Naive thymus-derived CD4-positive, alpha-beta T cell (primary cell): ENCODE measurements at regions not wholly inside any gene's neighbourhood (a gene's known extent, or its start where the extent isn't known, plus 50 kb on each side); places are given as distances from the start of the nearest gene placed in this dataset.

Source experiments
- ATAC-seq: fragments of 150-1000 bp; cut with Tn5 transposase; 2 replicates; pipeline ENCODE4 v1.10.0; 2021; ENCODE audit warnings: mild to moderate bottlenecking, moderate library complexity
- CTCF ChIA-PET: fragments of 350-600 bp; sonication (Branson Sonifier 250); formaldehyde crosslinking; loops from one replicate; lab custom pipeline; 2021; ENCODE audit warnings: antibody characterized with exemption; lab: Charles Lee
- POLR2A ChIA-PET: fragments of 350-600 bp; sonication (Branson Sonifier 250); formaldehyde crosslinking; loops from one replicate; lab custom pipeline; 2021; ENCODE audit warnings: antibody characterized with exemption, inconsistent platforms; lab: Charles Lee
- DNase-seq, 9 donors: peaks; one replicate each; pipeline versions ENCODE4 v3.0.0 to v3.0.0-alpha.2; 2020 to 2022; ENCODE audit warnings: mixed read lengths in 1 of 9
- H3K27ac ChIP-seq: one replicate; pipeline ENCODE4 v1.7.0; 2013; ENCODE audit warnings: mild to moderate bottlenecking, low read depth, low read length, moderate library complexity
- H3K27me3 ChIP-seq, 2 donors: one replicate each; pipeline ENCODE4 v1.7.0; 2013; ENCODE audit warnings: low read length in 2 of 2, mild to moderate bottlenecking in 2 of 2, moderate library complexity in 2 of 2; ENCODE audit not compliant: control insufficient read depth in 2 of 2, insufficient read depth in 2 of 2
- H3K36me3 ChIP-seq, 3 experiments: 1 replicate in 2 of 3; 2 replicates in 1 of 3; pipeline ENCODE4 v1.7.0; 2013; ENCODE audit warnings: low read length in 3 of 3, mild to moderate bottlenecking in 3 of 3, moderate library complexity in 1 of 3; ENCODE audit not compliant: insufficient read depth in 3 of 3, control insufficient read depth in 2 of 3
- H3K4me1 ChIP-seq, 2 donors: one replicate each; pipeline ENCODE4 v1.7.0; 2013; ENCODE audit warnings: low read length in 2 of 2, mild to moderate bottlenecking in 2 of 2, moderate library complexity in 1 of 2; ENCODE audit not compliant: control insufficient read depth in 2 of 2, insufficient read depth in 2 of 2
- H3K4me3 ChIP-seq: 2 replicates; pipeline ENCODE4 v1.7.0; 2013; ENCODE audit warnings: mild to moderate bottlenecking, low read length
- H3K9me3 ChIP-seq, 3 experiments: 1 replicate in 2 of 3; 2 replicates in 1 of 3; pipeline ENCODE4 v1.7.0; 2013; ENCODE audit warnings: low read length in 3 of 3; ENCODE audit not compliant: control insufficient read depth in 2 of 3
- H3K27ac Mint-ChIP-seq, 9 donors: one replicate each; pipeline ENCODE4 v1.8.0; 2020 to 2022; ENCODE audit warnings: mixed read lengths in 9 of 9, mild to moderate bottlenecking in 8 of 9, moderate library complexity in 5 of 9, inconsistent platforms in 2 of 9
- H3K27me3 Mint-ChIP-seq, 5 donors: one replicate each; pipeline ENCODE4 v1.8.0; 2021 to 2022; ENCODE audit warnings: mixed read lengths in 5 of 5, mild to moderate bottlenecking in 1 of 5
- H3K36me3 Mint-ChIP-seq, 5 donors: one replicate each; pipeline ENCODE4 v1.8.0; 2020 to 2022; ENCODE audit warnings: mixed read lengths in 5 of 5, mild to moderate bottlenecking in 3 of 5, inconsistent platforms in 1 of 5
- H3K4me1 Mint-ChIP-seq, 7 donors: one replicate each; pipeline ENCODE4 v1.8.0; 2020 to 2022; ENCODE audit warnings: mixed read lengths in 7 of 7, mild to moderate bottlenecking in 3 of 7, inconsistent platforms in 1 of 7
- H3K4me3 Mint-ChIP-seq, 10 donors: one replicate each; pipeline ENCODE4 v1.8.0; 2020 to 2022; ENCODE audit warnings: mild to moderate bottlenecking in 10 of 10, mixed read lengths in 10 of 10, moderate library complexity in 6 of 10, inconsistent platforms in 2 of 10
- H3K9me3 Mint-ChIP-seq, 11 donors: one replicate each; pipeline ENCODE4 v1.8.0; 2020 to 2022; ENCODE audit warnings: mixed read lengths in 11 of 11, mild to moderate bottlenecking in 4 of 11, inconsistent platforms in 1 of 11, moderate library complexity in 1 of 11
- intact Hi-C, 2 donors: fragments of 100-400 bp; cut with micrococcal nuclease; formaldehyde crosslinking; loops; one replicate each; pipeline ENCODE4 v1.15.1; 2023

DNA sequence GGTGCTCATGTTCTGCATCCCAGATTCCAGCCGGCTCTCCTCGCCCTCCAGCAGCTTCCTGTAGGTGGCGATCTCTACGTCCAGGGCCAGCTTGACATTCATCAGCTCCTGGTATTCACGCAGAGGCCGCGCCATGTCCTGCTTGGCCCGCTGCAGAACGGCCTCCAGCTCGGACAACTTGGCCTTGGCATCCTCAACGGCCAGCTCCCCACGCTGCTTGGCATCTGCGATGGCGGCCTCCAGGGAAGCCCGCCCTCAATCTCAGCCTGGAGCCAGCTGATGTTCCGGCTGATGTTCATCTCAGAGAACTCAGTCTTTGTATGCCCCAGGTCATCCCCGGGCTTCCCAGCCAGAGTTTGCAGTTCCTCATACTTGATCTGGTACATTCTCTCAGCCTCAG lies 431.8 kb upstream of the DIPK2B start:
- Mint-ChIP-seq H3K4me1 (no peaks in the 10 kb centered on the region), H3K9me3 (no peaks in the 10 kb centered on the region), H3K4me3 (no peak overlapping the region), H3K27me3 (peaks cover 0 to 9% (median 0%) of the 10 kb centered on the region in 5 donors), H3K36me3 (no peaks in the 10 kb centered on the region), H3K27ac (no peak overlapping the region)
- intact Hi-C loops = no loop called here
- no peak for DNase-seq
- Histone ChIP-seq H3K36me3 (no peaks in the 10 kb centered on the region), H3K27me3 (no peaks in the 10 kb centered on the region), H3K4me1 (no peaks in the 10 kb centered on the region), H3K27ac (no peak overlapping the region), H3K4me3 (no peak overlapping the region), H3K9me3 (no peaks in the 10 kb centered on the region)
- POLR2A ChIA-PET = no interaction called here
- no peak for ATAC-seq
- CTCF ChIA-PET = no interaction called here

GRCh38 chrX:45630078-45630477 lies 429.4 kb upstream of the DIPK2B start:
- intact Hi-C loops = no loop called here
- Mint-ChIP-seq H3K36me3 (peaks cover 0 to 3% (median 0%) of the 10 kb centered on the region in 5 donors), H3K9me3 (peaks cover 0 to 11% (median 3%) of the 10 kb centered on the region in 11 donors), H3K27ac (no peak overlapping the region), H3K4me1 (no peaks in the 10 kb centered on the region), H3K4me3 (no peak overlapping the region), H3K27me3 (peaks cover 0 to 1% (median 0%) of the 10 kb centered on the region in 5 donors)
- CTCF ChIA-PET = no interaction called here
- DNase-seq (no peak), ATAC-seq (no peak)
- Histone ChIP-seq H3K4me1 (no peaks in the 10 kb centered on the region), H3K27me3 (no peaks in the 10 kb centered on the region), H3K27ac (no peak overlapping the region), H3K36me3 (no peaks in the 10 kb centered on the region), H3K4me3 (no peak overlapping the region), H3K9me3 (no peaks in the 10 kb centered on the region)
- POLR2A ChIA-PET = no interaction called here

DNA sequence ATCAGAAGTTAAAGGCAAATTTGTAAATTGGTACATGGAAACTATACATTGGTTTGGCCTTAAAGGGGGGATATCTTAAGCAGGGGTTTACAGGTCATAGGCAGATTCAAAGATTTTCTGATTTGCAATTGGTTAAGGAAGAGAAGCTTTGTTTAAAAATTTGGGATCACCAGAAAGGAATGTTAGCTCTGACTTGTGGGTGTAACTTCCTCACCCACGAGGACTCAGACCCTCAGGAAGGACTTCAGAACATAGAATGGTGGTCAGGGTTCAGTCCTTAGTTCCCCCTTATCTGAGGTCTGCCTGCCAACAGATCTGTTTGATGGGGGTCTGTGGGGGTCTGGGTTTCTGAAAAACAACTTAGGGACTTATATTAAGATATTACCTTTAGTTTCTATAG lies 427.4 kb upstream of the DIPK2B start:
- no peak for ATAC-seq
- POLR2A ChIA-PET = no interaction called here

GRCh38 chrX:45623266-45623665 lies 422.6 kb upstream of the DIPK2B start:
- Mint-ChIP-seq H3K4me3 (no peak overlapping the region), H3K9me3 (peaks cover 0 to 17% (median 3%) of the 10 kb centered on the region in 11 donors), H3K27me3 (peaks cover 0 to 4% (median 0%) of the 10 kb centered on the region in 5 donors), H3K36me3 (peaks cover 0 to 8% (median 0%) of the 10 kb centered on the region in 5 donors), H3K27ac (no peak overlapping the region), H3K4me1 (peaks cover 0 to 9% (median 0%) of the 10 kb centered on the region in 7 donors)
- Histone ChIP-seq H3K4me1 (no peaks in the 10 kb centered on the region), H3K9me3 (no peaks in the 10 kb centered on the region), H3K27ac (no peak overlapping the region), H3K27me3 (no peaks in the 10 kb centered on the region), H3K4me3 (no peak overlapping the region), H3K36me3 (no peaks in the 10 kb centered on the region)
- DNase-seq (no peak), ATAC-seq (no peak)
- ChIA-PET POLR2A (no interaction called here), CTCF (no interaction called here)
- intact Hi-C loops = loop anchor here in 1 of 2 donors (5.0 kb wide), 1 partner anchor 89 kb away; no protein-coding TSS in a partner anchor

More for the DNA sequence above, 427.4 kb upstream of the DIPK2B start:
- Histone ChIP-seq H3K27ac (no peak overlapping the region), H3K27me3 (no peaks in the 10 kb centered on the region), H3K4me1 (no peaks in the 10 kb centered on the region), H3K36me3 (no peaks in the 10 kb centered on the region), H3K4me3 (no peak overlapping the region), H3K9me3 (no peaks in the 10 kb centered on the region)
- Mint-ChIP-seq H3K27me3 (no peaks in the 10 kb centered on the region), H3K4me3 (no peak overlapping the region), H3K4me1 (no peaks in the 10 kb centered on the region), H3K36me3 (peaks cover 0 to 3% (median 0%) of the 10 kb centered on the region in 5 donors), H3K9me3 (peaks cover 0 to 11% (median 3%) of the 10 kb centered on the region in 11 donors), H3K27ac (no peak overlapping the region)
- intact Hi-C loops = no loop called here
- CTCF ChIA-PET = no interaction called here
- no peak for DNase-seq

DNA sequence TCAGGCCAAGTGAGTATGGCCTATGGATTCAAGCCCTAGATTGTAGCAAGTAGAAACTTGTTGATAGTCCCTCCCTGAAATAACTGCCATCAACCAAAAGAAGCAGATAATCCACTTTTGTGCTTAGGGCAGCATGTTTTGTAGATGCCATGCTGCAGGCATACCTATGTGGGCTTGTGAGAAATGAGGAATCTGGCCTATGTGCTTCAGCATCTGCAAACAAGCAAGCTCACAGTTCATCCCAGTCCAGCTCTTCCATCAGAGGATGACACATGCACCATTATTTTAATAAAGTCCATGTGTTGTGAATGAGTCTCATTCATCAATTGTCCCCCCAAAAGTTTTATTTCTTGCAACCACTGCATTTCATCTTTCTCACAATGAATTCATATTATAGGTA lies 421.9 kb upstream of the DIPK2B start:
- H3K36me3 ChIP-seq = no peaks in the 10 kb centered on the region
- intact Hi-C loops = loop anchor here in 1 of 2 donors (5.0 kb wide), 1 partner anchor 90 kb away; no protein-coding TSS in a partner anchor
- no peaks in the 10 kb centered on the region for H3K4me1 ChIP-seq
- H3K9me3 ChIP-seq = no peaks in the 10 kb centered on the region
- Mint-ChIP-seq H3K27ac (peak overlapping the region in 1 of 9 donors; percentile 19), H3K4me1 (peaks cover 0 to 9% (median 0%) of the 10 kb centered on the region in 7 donors), H3K4me3 (no peak overlapping the region), H3K9me3 (peaks cover 0 to 21% (median 3%) of the 10 kb centered on the region in 11 donors), H3K36me3 (peaks cover 0 to 9% (median 0%) of the 10 kb centered on the region in 5 donors), H3K27me3 (peaks cover 0 to 8% (median 0%) of the 10 kb centered on the region in 5 donors)
- H3K27ac ChIP-seq = no peak overlapping the region
- ATAC-seq (no peak), DNase-seq (no peak)
- H3K4me3 ChIP-seq = no peak overlapping the region
- ChIA-PET POLR2A (no interaction called here), CTCF (no interaction called here)
- H3K27me3 ChIP-seq = no peaks in the 10 kb centered on the region

DNA sequence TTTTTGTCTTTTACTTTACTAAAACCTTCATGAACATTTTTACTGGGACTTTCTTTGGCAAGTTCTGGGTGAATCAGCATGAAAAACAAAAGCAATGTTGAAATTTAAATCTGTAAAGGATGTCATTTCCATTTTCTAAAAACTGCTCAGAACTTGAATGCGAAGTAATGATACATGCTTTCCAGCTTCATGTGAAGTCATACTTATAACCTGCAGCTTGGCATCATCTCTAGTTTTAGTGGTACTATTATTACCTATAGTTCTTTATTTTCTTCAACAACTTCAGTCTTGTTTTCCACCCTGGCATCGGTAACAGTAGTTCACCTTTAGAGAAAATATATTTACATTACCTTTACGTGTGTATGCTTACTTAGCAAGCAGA lies 421.4 kb upstream of the DIPK2B start:
- H3K4me3 ChIP-seq = no peak overlapping the region
- POLR2A ChIA-PET = no interaction called here
- ATAC-seq = no peak

More for the DNA sequence above, 421.4 kb upstream of the DIPK2B start:
- H3K9me3 Mint-ChIP-seq = peaks cover 0 to 20% (median 2%) of the 10 kb centered on the region in 11 donors
- peaks cover 0 to 9% (median 0%) of the 10 kb centered on the region in 5 donors for H3K27me3 Mint-ChIP-seq
- CTCF ChIA-PET = no interaction called here
- H3K4me3 Mint-ChIP-seq = no peak overlapping the region
- intact Hi-C loops = loop anchor here in 1 of 2 donors (5.0 kb wide), 1 partner anchor 90 kb away; no protein-coding TSS in a partner anchor
- Histone ChIP-seq H3K36me3 (no peaks in the 10 kb centered on the region), H3K27me3 (no peaks in the 10 kb centered on the region), H3K27ac (no peak overlapping the region), H3K4me1 (no peaks in the 10 kb centered on the region), H3K9me3 (no peaks in the 10 kb centered on the region)
- peaks cover 0 to 9% (median 0%) of the 10 kb centered on the region in 7 donors for H3K4me1 Mint-ChIP-seq
- peak overlapping the region in 1 of 9 donors; percentile 19 for H3K27ac Mint-ChIP-seq
- no peak for DNase-seq
- H3K36me3 Mint-ChIP-seq = peaks cover 0 to 8% (median 0%) of the 10 kb centered on the region in 5 donors
